Mammary epithelial cell (primary cell): ENCODE measurements at regions not wholly inside any gene's neighbourhood (a gene's known extent, or its start where the extent isn't known, plus 50 kb on each side); places are given as distances from the start of the nearest gene placed in this dataset.

ENCODE experiments used
- CTCF ChIP-seq, 2 donors: IDR thresholded peaks in 1 of 2; conservative IDR thresholded peaks in 1 of 2; 2 replicates each; pipeline ENCODE4 v1.5.1; 2011 to 2012; ENCODE audit warnings: inconsistent platforms in 2 of 2, low read length in 2 of 2, mild to moderate bottlenecking in 2 of 2, control low read depth in 1 of 2, low read depth in 1 of 2; ENCODE audit not compliant: insufficient read depth in 1 of 2; ENCODE audit errors: extremely low read depth in 1 of 2
- EZH2 ChIP-seq: IDR thresholded peaks from 2 replicates; pipeline ENCODE4 v1.6.1; 2012; ENCODE audit warnings: low read length, inconsistent platforms, borderline replicate concordance

GRCh38 chr3:34260271-34261000, 462.0 kb downstream of the PDCD6IP start:
- peak; percentile 57 to 71 for TF ChIP-seq CTCF (conservative IDR thresholded peaks at IDR 0.05 in 1 of 2, IDR thresholded peaks at IDR 0.05 in 1 of 2; ENCODE audit: extremely low read depth in 1 of 2, insufficient read depth in 1 of 2, low read depth in 1 of 2, low read length in 2 of 2)
- no peak for TF ChIP-seq EZH2
